Midbrain (tissue), 1 donor: ENCODE measurements at regions not wholly inside any gene's neighbourhood (a gene's known extent, or its start where the extent isn't known, plus 50 kb on each side); places are given as distances from the start of the nearest gene placed in this dataset.
"Not testable (repeated sequence)": the region's sequence is repeated elsewhere in the genome, so short reads cannot be mapped to it uniquely, and the experiment has no call there.

Source experiments
- DNase-seq: peaks from one replicate; lab custom pipeline; 2025; lab: John Stamatoyannopoulos, UW

DNA sequence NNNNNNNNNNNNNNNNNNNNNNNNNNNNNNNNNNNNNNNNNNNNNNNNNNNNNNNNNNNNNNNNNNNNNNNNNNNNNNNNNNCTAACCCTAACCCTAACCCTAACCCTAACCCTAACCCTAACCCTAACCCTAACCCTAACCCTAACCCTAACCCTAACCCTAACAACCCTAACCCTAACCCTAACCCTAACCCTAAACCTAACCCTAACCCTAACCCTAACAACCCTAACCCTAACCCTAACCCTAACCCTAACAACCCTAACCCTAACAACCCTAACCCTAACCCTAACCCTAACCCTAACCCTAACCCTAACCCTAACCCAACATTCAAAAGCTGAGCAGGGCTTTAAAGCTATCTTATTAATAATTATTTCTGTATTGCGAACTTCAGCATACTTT lies 182.5 kb upstream of the FAM20C start:
- DNase-seq, result not testable (repeated sequence)

DNA sequence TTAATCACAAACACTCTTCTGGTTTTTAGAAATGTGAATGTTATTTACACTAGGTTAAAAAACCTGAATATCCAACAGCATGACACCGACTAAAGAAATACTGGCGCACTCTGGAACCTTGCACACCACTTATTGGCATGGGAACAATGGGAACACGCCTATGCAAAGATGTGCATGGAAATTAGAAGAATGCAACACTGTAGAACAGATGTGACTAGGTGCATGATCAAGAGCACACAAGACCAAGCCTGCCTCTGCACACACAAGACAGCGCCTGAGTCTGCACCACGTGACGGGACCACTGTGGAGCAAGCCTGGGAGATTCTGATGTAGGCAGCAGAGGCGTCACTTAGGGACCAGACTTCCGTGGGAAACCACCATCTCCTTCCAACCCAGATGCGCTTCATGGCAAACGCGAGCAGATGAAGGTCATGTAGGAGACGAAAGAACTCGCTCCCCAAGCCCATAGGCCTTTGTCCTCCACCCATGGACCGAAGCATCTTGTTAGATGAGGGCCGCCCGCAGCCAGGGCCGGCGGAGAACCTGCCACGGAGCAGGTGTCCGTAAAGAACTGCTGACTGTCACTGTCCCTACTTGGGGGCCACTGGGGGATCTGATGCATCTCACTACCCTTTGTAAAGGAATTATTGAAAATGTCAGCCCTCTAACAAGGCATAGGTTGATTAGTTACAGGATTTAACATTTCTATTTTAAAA lies 159.6 kb upstream of the FAM20C start:
- DNase-seq, result not testable (repeated sequence)

DNA sequence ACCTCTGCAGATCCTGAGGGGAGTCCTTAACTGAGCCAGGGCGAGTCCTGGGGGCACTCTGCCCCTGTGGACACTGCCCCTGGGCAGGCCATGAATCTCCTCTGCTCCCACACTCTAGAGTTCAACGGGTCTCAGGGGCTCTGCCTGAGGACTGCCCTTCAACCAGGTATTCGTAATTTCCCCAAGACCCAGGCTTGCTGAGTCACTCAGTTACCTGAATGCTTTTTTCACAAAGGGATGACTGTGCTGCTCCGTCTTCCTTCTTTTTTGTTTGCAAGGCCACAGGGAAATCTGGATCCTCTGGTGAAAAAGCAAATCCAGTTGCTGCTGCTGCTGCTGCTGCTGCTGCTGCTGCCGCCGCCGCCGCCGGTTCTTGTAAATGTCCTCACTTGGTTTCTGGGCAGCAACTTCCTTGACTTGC lies 157.2 kb upstream of the FAM20C start:
- not testable (repeated sequence) for DNase-seq

DNA sequence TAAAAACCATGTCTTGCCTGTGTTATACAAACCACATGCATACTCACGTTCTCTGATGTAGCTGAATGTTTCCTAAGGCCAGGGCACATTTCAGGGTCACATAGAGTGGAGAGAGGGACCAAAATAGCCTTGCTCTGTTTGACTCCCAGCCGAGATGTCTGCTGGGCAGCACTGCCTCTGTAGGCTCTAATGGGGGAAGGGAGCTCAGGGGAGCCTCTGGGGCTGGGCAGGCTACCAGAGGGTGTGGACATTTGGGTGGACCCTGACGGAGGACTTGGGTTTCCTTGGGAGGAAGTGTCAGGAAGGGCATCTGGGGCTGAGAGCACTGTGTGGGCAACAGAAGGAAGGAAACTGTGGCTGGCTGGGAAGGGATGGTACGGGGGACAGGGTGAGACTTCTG lies 155.8 kb upstream of the FAM20C start:
- not testable (repeated sequence) for DNase-seq

DNA sequence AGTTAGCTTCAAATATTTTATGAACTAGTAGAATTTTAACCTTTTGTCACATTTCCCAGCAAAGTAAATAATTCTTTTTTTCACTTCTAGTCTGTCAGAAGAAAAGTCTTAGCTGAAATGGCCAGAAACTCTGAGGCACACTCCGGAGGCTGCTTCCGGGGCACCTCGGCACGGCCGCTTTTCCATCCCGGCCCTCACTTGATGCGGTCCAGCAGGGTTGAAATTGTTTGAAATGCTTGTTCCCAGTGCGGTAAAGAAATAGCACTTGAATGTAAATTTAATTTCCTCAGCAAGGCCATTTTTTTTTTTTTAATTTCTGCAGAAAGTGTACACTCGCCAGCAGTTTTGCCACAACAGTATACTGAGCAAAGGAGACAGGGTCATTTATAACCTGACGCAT lies 154.7 kb upstream of the FAM20C start:
- DNase-seq, result not testable (repeated sequence)

DNA sequence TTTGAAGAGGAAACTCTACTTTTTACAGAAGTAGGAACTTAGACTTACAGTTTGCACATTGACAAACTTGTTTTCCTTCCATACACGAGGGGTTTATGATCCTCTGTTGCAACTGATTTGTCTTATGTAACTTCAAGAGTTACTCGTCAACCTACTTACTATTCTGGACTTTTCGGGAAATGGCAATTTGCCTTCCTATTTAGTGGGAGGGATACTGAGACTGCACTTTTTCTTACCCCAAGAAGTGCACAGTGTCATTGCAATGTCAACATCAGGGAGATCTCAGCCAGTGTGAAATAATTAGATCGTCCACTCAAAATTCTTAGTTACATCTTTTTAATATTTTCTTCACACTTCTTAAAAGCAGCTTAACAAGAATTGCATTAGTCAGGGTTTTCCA lies 153.9 kb upstream of the FAM20C start:
- not testable (repeated sequence) for DNase-seq

DNA sequence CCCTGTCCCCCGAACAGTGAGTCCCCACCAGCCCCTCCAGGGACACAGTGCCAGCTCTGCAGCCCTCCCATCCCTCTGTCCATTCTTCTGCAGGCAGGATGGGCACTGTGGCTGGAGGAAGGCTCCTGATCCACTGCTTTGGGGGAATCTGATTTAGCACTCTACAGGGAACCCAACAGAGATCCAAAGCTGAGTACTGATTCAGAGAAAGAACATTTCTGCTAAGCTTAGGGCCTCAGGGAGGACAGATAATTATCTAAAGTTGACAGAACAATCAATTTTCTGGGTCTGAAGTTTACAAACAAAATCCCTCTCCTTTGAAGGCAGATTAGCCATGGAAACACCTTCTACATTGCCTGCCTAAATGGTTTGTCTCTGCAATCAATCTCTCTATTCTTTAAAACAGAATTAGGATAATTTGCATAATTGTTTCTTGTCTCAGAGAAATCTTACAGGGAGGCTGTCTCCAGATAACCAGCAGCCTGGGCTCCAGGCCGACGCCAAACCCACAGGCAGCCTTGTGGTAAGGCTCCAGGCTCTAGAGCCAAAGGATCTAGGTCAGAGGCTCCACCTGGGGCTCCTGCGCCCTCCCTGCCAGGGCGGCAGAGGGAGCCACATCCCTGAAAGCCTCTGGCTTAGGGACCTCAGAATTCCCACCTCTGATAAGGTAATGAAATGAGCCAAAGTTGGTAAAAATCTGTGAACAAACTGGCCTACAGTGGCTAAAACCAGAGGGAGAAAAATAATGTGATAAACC lies 152.2 kb upstream of the FAM20C start:
- not testable (repeated sequence) for DNase-seq

DNA sequence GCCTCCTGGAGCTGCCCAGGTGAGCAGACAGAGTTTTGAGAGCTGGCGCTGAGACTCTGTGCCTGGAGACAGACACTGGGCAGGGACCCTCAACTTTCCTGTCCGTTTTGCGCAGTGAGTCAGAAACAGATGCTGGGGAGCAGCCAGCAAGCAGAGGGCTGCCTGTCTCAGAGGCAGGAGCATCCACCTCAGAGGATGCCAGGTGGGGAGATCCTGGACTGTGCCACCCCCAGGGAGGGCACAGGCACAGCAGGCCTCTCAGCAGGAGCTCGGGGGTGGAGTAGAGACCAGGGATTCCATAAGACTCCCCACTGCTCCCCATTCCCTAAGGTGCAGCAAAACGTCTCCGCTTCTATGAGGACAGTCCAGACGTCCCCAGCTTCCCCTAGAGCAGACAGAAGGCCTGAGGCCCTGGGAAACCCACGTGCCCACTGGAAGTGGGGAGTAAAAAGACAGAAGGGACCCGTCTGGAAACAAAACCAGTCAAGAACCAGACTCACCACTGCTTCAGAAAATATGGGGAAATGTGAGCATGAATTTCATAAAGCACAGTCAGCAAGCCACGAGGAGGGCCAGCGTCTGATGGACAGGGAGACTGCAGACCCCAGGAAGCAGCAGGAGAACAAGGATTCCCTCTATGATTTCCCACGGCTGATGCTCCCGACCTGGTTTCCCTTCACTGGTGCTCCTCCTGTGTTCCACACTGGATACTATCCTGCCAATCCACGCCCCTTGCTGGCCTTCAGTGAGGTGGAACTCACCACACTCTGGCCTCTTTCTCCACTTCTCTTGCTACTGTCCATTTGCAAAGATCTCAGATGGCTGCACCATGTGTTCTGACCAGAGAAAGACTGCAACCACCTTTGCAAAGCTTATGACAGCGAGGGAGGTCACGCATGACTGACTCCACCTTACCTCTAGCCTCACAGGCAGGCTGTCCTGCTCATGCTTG lies 151.3 kb upstream of the FAM20C start:
- no peak for DNase-seq

DNA sequence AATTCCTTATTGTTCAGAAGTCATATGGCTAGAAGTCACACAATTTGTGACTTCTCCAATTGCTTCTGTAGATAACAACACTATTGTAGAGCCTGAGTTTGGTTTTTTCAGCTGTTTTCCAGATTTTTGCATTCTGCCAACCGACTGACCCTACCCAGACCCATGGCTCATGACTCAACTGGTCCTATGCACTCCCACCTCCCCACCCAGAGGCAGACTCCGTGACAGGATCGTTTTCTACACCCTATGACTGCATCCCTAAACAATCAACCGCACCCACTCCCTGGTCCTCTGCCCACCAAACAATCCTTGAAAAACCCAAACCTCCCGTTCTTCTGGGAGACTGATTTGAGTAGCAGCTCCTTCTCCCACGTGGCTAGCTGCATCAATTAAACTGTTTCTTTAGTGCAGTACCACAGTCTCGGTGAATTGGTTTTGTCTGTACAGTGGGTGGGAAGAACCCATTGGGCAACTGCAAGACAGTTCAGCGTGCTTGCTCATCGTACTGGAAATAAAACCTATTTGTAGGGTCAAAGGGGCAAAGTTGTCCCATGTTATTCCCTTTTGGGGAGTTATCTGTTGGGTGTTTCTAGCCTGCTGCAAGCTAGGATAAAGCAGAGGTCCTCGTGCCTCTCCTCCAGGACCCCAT lies 150.3 kb upstream of the FAM20C start:
- DNase-seq, result no peak

DNA sequence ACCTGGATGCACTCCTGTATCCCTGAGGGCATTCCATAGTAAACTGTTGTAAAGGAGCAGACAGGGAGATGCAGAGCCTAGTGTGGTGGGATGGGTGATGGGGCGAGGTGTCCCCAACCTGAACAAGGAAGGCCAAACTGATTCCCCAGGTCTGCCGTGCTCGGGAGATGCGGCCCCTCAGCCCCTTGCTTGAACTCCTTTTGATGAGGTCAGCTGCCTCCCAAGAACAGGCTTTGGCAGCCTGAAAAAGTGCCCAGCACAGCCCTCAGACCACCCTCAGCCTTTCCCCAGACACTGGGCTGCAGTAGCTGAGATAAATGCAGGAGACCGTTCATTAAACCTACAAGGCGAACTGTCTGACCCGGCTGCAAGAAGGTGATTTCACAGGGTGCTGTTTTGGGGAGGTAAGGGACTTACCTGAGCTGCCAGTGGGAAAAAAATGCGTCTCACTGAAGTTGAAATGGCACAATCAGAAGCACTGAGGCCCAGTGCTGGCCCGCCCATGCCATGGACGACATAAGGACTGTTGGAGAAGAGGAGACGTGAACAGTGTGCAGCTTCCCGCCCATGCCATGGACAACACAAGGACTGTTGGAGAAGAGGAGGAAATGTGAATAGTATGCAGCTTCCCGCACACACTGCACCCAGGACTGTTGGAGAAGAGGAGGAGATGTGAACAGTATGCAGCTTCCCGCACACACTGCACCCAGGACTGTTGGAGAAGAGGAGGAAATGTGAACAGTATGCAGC lies 148.4 kb upstream of the FAM20C start:
- DNase-seq, result no peak

DNA sequence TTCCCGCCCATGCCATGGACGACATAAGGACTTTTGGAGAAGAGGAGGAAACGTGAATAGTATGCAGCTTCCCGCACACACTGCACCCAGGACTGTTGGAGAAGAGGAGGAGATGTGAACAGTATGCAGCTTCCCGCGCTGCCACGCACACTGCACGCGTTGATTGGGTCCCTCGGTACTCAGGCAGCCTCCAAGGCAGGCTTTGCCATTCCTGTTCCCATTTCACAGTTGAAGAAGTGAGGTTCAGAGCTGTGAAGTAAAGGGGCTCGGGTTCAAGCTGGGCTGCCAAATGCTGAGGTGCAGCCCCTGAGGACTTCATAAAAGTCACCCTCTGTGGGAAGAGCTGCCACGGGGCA lies 147.9 kb upstream of the FAM20C start:
- no peak for DNase-seq

DNA sequence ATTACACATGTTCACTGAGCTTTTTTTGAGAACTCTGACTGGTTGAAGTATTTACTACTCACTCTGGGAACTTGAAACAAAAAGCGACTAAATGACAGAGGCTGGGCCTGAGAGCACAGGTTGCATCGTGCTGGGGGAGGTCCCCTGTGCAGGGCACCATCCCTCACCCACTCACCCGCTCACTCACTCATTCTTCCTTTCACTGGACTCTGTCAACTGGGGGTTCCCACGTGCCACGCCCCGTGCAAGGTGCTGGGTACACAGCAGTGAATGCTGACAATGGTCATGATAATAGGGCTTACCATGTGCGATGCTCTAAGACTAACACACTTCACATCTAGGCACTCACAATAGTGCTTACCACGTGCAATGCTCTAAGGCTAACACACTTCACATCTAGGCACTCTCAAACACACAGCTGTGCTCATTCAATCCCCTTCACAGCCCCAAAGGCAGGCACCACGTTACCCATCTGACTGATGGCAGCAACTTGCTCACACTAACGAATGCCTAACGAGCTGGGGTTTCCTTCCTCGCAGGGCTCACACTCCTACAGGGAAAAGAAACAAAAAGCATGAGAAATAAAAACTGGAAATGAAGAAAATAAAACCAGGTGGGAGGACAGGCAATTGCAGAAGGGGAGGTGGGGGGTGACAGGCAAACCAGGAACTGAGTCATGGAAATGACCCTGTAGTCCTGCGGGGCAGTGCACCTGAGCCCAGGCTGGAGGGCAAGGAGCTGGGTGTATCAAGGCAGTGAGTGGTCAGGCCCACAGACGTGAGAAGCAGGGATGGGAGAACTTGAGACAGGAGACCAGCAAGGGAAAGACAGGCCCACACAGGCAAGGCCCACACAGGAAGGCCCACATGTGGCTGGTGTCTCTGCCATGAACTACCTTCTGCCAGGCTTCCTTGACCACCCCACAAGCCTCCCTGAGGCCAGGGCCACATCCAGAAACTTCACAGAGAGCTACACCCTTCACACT lies 147.0 kb upstream of the FAM20C start:
- DNase-seq, result no peak

DNA sequence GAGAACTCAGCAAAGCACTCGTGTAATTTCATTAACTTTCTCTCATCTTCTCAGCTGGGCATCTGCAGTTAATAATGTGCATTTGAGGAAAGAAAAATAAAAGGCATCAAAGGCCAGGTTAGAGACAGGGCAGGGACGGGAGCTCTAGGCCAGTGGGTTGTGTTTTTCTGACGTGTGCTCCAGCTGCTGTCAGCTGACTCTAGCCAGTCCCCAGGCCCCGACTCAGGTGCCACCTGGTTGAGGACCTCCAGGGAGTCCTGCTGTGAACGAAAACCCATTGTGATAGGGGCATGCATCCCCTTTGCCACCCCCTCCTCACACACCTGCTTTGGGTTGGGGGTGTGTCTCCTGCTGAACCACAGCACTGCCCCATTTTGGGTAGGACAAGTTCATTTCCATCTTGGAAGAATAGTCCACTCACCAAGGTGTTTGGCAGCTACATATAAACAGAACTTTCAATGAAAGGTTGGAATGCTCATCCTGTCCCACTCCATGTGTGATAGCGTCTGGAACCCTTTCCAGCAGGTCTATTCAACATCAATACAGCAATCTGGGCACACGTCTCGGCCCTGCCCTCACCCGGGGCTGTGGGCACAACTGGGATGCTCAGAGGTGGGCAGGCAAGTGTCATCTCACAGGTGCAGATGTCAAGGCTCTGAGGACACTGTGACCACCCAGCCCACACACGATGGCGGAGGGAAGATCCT lies 146.1 kb upstream of the FAM20C start:
- DNase-seq, result no peak

DNA sequence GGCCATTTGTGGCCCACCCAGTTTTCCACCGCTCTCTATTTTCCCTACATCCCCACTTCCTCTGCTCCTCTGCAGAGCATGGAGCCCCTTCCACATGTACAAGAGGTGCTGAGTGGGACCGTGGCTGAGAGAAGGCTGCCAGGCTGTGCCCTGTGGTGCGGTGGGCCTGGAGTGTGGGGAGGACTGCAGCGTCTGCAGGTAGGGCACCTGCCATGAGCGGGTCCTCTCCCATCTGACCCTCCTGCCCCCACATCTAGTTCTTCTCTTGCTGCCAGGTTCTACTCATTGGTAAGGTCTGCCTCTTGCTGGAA lies 145.6 kb upstream of the FAM20C start:
- DNase-seq, result no peak

DNA sequence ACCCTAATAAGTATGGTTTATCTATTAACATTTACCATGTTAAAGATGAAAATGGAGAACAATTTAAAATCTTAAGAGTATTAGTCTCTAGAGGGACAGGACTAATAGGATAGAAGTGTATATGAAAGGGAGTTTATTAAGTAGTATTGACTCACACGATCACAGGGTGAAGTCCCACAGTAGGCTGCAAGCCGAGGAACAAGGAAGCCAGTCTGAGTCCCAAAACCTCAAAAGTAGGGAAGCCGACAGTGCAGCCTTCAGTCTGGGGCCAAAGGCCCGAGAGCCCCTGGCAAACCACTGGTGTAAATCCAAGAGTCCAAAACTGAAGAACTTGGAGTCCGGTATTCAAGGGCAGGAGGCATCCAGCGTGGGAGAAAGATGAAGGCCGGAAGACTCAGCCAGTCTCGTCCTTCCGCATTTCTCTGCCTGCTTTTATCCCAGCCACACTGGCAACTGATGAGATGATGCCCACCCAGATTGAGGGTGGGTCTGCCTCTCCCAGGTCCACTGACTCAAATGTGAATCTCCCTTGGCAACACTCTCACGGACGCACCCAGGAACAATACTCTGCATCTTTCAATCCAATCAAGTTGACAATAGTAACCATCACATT lies 140.8 kb upstream of the FAM20C start:
- DNase-seq, result no peak

DNA sequence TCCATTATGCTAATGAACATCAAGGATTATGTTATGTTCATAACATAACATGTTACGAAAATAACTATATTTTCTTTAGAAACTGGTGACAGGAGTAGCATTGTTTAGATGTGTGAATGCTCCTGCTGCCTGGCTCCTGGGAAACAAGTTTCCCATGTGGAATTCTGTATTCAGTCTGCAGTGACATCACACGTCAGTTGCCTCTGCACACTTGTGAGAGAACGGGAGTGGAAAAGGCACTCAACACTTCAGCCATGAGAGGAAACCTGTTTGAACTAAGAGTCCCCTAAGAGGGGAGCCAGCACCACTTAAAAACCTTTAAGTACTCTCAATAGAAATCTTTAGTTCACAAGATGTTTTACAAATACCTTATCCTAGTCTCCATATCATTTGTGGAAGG lies 140.3 kb upstream of the FAM20C start:
- DNase-seq, result no peak

DNA sequence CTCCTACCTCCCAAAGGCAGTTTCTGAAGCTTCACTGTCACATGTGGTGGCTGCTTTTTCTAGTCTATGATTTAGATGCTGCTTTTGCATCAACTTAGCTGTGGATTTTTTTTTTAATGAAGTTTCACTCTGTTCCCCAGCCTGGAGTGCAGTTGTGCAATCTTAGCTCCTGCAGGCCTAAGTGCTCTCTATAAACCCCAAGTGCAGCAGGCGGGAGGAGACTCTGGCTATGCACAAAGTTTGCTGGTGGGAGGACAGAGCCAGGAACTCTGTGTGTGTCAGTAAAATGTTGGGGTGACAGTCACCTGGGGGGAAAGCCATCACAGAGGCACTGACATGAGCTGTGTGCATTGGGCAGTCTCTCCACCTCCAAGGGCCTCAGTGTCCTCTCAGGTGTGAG lies 138.8 kb upstream of the FAM20C start:
- DNase-seq, result no peak

DNA sequence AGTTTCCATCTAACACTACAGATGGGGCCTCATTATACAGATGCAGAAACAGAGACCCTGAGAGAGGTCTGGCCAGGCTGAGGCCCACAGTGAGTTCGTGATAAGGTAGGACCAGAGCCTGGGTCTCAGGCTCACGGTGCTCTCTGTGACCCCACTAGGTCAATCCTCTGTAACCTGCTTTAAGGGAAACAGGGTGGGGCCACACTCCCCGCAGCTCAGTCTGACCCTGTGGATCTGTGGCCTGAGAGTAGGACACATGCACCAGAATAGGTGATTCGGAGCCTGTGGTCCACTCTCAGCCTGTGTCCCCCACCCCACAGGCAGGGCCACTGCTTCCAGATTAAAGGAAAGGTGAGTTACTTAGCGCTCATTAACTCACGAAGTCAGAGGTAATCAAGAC lies 137.8 kb upstream of the FAM20C start:
- no peak for DNase-seq

DNA sequence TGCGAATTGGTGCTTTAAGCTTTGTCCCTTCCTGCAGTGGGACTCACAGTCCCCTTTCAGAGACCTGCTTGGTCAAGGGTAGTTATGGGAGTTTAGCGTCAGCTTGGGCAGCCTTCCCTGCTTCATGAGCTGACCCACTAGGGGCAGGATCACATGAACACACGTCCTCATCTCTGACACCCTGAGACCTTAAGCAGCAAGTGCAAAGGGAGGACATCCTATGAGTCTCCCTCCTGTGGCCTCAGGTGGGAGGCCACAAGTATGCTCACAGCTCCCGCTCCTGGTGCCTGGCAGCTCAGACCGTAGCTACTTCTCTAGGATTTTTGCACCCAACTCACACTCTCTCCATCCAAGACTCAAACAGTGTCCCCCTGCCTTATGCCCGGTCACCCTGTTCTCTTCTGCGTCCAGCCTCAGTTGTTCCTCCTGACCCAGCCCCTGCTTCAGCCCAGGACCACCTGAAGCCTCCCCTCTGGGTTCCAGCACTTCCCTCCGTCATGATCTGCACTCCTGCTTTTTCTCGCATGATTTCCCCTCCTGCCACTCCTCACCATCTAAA lies 136.6 kb upstream of the FAM20C start:
- no peak for DNase-seq
